ENCODE measurements at regions not wholly inside any gene's neighbourhood (a gene's known extent, or its start where the extent isn't known, plus 50 kb on each side); places are given as distances from the start of the nearest gene placed in this dataset.
A peak's percentile ranks its signal among the peaks of the same experiment; 100 is the strongest.

DNA sequence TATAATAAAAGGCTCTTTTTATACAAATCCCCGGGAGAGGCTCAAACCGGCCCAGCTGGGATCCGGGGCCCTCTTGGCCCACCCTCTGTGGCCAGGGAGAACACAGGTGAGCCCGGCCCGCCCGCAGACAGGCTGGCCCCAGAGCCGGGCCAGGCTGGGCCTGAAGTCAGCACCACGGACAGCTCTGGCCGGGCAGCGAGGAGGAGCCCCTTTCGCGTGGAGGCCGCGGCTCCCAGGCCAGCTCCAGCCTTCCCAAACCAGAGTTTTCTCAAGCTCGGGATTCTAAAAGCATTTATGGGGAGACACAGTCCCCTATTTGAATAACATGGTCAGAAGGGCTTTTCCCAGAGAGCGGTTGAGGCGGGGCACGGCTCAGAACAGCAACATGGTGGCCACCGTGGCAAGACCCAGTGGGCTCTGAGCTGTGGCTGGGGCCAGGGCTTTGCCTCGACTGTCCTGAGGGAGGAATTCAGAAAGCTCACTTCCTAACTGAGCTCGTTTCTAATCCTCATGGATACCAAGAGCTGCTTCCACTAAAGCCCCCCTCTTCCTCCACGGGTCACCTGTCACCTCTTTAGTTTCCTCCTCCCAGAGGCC is 115.4 kb downstream of the BRD1 start:
- TF ChIP-seq POLR2AphosphoS5 (IDR thresholded peaks at IDR 0.05; ENCODE audit: low read depth, low read length) = no peak
- TF ChIP-seq, protein P1, sequence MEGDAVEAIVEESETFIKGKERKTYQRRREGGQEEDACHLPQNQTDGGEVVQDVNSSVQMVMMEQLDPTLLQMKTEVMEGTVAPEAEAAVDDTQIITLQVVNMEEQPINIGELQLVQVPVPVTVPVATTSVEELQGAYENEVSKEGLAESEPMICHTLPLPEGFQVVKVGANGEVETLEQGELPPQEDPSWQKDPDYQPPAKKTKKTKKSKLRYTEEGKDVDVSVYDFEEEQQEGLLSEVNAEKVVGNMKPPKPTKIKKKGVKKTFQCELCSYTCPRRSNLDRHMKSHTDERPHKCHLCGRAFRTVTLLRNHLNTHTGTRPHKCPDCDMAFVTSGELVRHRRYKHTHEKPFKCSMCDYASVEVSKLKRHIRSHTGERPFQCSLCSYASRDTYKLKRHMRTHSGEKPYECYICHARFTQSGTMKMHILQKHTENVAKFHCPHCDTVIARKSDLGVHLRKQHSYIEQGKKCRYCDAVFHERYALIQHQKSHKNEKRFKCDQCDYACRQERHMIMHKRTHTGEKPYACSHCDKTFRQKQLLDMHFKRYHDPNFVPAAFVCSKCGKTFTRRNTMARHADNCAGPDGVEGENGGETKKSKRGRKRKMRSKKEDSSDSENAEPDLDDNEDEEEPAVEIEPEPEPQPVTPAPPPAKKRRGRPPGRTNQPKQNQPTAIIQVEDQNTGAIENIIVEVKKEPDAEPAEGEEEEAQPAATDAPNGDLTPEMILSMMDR (IDR thresholded peaks at IDR 0.05) = no peak
- TF ChIP-seq, protein P2, sequence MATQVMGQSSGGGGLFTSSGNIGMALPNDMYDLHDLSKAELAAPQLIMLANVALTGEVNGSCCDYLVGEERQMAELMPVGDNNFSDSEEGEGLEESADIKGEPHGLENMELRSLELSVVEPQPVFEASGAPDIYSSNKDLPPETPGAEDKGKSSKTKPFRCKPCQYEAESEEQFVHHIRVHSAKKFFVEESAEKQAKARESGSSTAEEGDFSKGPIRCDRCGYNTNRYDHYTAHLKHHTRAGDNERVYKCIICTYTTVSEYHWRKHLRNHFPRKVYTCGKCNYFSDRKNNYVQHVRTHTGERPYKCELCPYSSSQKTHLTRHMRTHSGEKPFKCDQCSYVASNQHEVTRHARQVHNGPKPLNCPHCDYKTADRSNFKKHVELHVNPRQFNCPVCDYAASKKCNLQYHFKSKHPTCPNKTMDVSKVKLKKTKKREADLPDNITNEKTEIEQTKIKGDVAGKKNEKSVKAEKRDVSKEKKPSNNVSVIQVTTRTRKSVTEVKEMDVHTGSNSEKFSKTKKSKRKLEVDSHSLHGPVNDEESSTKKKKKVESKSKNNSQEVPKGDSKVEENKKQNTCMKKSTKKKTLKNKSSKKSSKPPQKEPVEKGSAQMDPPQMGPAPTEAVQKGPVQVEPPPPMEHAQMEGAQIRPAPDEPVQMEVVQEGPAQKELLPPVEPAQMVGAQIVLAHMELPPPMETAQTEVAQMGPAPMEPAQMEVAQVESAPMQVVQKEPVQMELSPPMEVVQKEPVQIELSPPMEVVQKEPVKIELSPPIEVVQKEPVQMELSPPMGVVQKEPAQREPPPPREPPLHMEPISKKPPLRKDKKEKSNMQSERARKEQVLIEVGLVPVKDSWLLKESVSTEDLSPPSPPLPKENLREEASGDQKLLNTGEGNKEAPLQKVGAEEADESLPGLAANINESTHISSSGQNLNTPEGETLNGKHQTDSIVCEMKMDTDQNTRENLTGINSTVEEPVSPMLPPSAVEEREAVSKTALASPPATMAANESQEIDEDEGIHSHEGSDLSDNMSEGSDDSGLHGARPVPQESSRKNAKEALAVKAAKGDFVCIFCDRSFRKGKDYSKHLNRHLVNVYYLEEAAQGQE (IDR thresholded peaks at IDR 0.05; ENCODE audit: insufficient read depth in 1 of 2, low read depth in 2 of 2, low read length in 1 of 2) = peak; percentile 87 to 91
- TF ChIP-seq SIN3A (IDR thresholded peaks at IDR 0.05; ENCODE audit: borderline replicate concordance, insufficient read depth, low read depth, low read length) = no peak
- TF ChIP-seq TCF7L2 (IDR thresholded peaks at IDR 0.05; ENCODE audit: low read depth, low read length) = no peak

Data from Panc1 (cell line).